AG10803 (cell line): ENCODE measurements at regions not wholly inside any gene's neighbourhood (a gene's known extent, or its start where the extent isn't known, plus 50 kb on each side); places are given as distances from the start of the nearest gene placed in this dataset.

Source experiments
- DNase-seq: peaks from one replicate; pipeline ENCODE4 v3.0.0; 2010; ENCODE audit warnings: low read depth
- H3K4me3 ChIP-seq: 2 replicates; pipeline ENCODE4 v1.5.1; 2011; ENCODE audit warnings: mild to moderate bottlenecking, low read length, control low read depth
- TF ChIP-seq, protein P1 (sequence below): conservative IDR thresholded peaks from 2 replicates; pipeline ENCODE4 v1.5.1; 2011; ENCODE audit warnings: mild to moderate bottlenecking, low read length, control low read depth, inconsistent platforms

- no peak overlapping the region for H3K4me3 ChIP-seq
- peak; percentile 71 for DNase-seq
- TF ChIP-seq, protein P1, sequence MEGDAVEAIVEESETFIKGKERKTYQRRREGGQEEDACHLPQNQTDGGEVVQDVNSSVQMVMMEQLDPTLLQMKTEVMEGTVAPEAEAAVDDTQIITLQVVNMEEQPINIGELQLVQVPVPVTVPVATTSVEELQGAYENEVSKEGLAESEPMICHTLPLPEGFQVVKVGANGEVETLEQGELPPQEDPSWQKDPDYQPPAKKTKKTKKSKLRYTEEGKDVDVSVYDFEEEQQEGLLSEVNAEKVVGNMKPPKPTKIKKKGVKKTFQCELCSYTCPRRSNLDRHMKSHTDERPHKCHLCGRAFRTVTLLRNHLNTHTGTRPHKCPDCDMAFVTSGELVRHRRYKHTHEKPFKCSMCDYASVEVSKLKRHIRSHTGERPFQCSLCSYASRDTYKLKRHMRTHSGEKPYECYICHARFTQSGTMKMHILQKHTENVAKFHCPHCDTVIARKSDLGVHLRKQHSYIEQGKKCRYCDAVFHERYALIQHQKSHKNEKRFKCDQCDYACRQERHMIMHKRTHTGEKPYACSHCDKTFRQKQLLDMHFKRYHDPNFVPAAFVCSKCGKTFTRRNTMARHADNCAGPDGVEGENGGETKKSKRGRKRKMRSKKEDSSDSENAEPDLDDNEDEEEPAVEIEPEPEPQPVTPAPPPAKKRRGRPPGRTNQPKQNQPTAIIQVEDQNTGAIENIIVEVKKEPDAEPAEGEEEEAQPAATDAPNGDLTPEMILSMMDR, result no peak
These were observed 177.6 kb downstream of the GNAI1 start for GRCh38 chr7:80312139-80312661.

DNA sequence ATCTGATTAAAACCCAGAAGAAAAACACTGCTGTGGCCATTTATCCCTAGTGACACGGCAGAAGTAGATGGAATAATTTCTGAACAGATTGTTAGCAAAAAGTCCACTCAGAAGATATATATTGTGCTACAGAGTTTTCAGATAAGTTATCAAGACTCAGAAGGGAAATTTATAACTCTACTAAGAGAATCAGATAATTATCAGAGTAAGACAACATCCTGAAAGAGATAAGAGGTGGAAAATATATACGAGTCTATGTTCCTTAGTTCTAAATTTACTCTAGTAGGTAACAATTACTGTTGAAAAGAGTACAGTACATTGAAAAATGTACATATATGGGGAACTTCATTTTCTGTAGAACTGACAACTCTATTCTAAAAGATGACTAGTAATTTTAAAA, 176.7 kb downstream of the GNAI1 start:
- TF ChIP-seq, protein P1, result no peak
- DNase-seq, result no peak
- H3K4me3 ChIP-seq, result no peak overlapping the region

- H3K4me3 ChIP-seq, result no peak overlapping the region
- TF ChIP-seq, protein P1, result no peak
- no peak for DNase-seq
These were observed 175.4 kb downstream of the GNAI1 start for GRCh38 chr7:80309971-80310549.

DNA sequence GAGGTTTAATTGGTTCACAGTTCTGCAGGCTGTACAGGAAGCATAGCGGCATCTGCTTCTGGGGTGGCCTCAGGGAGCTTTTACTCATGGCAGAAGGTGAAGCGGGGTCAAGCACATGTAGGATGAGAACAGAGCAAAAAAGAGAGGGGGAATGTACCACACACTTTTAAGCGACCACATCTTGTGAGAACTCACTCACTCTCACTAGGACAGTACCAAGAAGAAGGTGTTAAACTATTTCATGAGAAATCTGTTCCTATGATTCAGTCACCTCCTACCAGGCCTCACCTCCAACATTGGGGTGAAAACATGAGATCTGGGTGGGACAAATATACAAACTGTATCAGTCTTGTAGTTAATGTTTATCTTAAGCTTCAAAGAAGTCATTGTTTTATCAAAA, 174.7 kb downstream of the GNAI1 start:
- H3K4me3 ChIP-seq, result no peak overlapping the region
- TF ChIP-seq, protein P1, result no peak
- no peak for DNase-seq

GRCh38 chr7:80307227-80307856, 172.7 kb downstream of the GNAI1 start:
- peak; percentile 80 for DNase-seq
- H3K4me3 ChIP-seq, result no peak overlapping the region
- TF ChIP-seq, protein P1, result no peak

DNA sequence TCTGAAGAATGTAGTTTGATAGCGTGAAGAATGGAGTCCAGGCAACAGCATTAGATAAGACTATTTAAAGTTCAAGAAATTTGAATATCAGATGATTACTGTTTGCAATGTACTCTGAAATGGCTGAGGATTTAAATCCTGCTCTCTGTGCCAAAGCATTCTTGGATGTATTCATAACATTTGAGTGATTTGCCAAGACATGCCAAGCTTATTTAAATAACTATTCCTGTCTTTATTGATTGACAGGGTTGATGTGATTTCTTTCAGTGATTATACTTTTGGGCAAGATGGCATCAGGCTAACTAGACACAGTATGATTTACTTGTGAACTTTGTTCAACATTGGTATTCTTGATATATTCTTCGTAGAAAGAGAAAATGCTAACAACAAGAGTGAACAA, 168.7 kb downstream of the GNAI1 start:
- H3K4me3 ChIP-seq, result no peak overlapping the region
- DNase-seq, result no peak
- TF ChIP-seq, protein P1, result no peak

DNA sequence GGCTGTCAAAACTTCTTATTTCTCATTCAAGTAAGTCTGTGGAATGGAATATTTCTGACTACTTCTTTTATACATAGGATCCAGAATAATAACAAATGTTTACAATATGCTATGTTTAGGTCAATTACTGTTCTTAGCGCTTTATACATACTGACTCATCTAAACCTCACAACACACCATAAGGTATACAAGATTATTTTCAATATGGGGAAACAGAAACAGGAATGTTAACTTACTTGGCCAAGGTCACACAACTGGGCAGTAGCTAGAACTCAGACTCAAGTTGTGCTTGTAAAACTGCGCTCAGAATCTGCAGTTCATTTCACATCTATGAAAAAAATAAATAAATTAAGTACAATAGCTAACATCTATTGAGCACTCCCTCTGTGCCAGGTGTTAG, 168.0 kb downstream of the GNAI1 start:
- TF ChIP-seq, protein P1, result no peak
- DNase-seq, result no peak
- H3K4me3 ChIP-seq, result no peak overlapping the region
